Mesenchymal stem cell (in vitro differentiated cells and primary cell): ENCODE measurements at regions not wholly inside any gene's neighbourhood (a gene's known extent, or its start where the extent isn't known, plus 50 kb on each side); places are given as distances from the start of the nearest gene placed in this dataset.
"Not testable (repeated sequence)": the region's sequence is repeated elsewhere in the genome, so short reads cannot be mapped to it uniquely, and the experiment has no call there.

Experiments
- DNase-seq: peaks from one replicate; pipeline ENCODE4 v3.0.0-alpha.2; 2013
- H2AFZ ChIP-seq: one replicate; pipeline ENCODE4 v1.6.1; 2013; ENCODE audit warnings: low read depth, mild to moderate bottlenecking, control low read depth, inconsistent platforms, low read length, moderate library complexity
- H2AK5ac ChIP-seq: 2 replicates; pipeline ENCODE4 v1.6.1; 2013; ENCODE audit warnings: low read length, moderate library complexity, mild to moderate bottlenecking, inconsistent platforms; ENCODE audit not compliant: severe bottlenecking
- H2BK120ac ChIP-seq: one replicate; pipeline ENCODE4 v1.6.1; 2013; ENCODE audit warnings: low read depth, mild to moderate bottlenecking, inconsistent platforms, low read length, moderate library complexity
- H2BK12ac ChIP-seq, 2 experiments: one replicate each; pipeline ENCODE4 v1.6.1; 2013; ENCODE audit warnings: inconsistent platforms in 2 of 2, low read length in 2 of 2, mild to moderate bottlenecking in 2 of 2, moderate library complexity in 2 of 2, control low read depth in 1 of 2
- H2BK15ac ChIP-seq: one replicate; pipeline ENCODE4 v1.6.1; 2013; ENCODE audit warnings: mild to moderate bottlenecking, low read depth, inconsistent platforms; ENCODE audit not compliant: poor library complexity, severe bottlenecking
- H2BK5ac ChIP-seq: 2 replicates; pipeline ENCODE4 v1.6.1; 2013; ENCODE audit warnings: low read depth, mild to moderate bottlenecking, low read length, control low read depth, inconsistent platforms; ENCODE audit not compliant: poor library complexity, severe bottlenecking
- H3K14ac ChIP-seq, 2 experiments: one replicate each; pipeline ENCODE4 v1.6.1; 2013; ENCODE audit warnings: inconsistent platforms in 2 of 2, low read length in 2 of 2, control low read depth in 1 of 2, mild to moderate bottlenecking in 1 of 2, moderate library complexity in 1 of 2
- H3K18ac ChIP-seq, 2 experiments: one replicate each; pipeline ENCODE4 v1.6.1; 2013; ENCODE audit warnings: inconsistent platforms in 2 of 2, low read length in 2 of 2, control low read depth in 1 of 2, low read depth in 1 of 2, mild to moderate bottlenecking in 1 of 2
- H3K23ac ChIP-seq, 2 experiments: one replicate each; pipeline ENCODE4 v1.6.1; 2013; ENCODE audit warnings: inconsistent platforms in 2 of 2, low read length in 2 of 2, mild to moderate bottlenecking in 2 of 2, moderate library complexity in 2 of 2, control low read depth in 1 of 2
- H3K27ac ChIP-seq: 2 replicates; pipeline ENCODE4 v1.5.1; 2013; ENCODE audit warnings: mild to moderate bottlenecking, moderate library complexity, low read length, control low read depth, inconsistent platforms; ENCODE audit not compliant: poor library complexity, severe bottlenecking
- H3K27me3 ChIP-seq, 2 experiments: 2 replicates each; pipeline versions ENCODE4 v1.6.1 to v1.7.0; 2013; ENCODE audit warnings: low read length in 2 of 2, mild to moderate bottlenecking in 2 of 2, moderate library complexity in 2 of 2, control low read depth in 1 of 2, inconsistent platforms in 1 of 2; ENCODE audit not compliant: control insufficient read depth in 1 of 2, insufficient read depth in 1 of 2
- H3K36me3 ChIP-seq, 2 experiments: 2 replicates each; pipeline versions ENCODE4 v1.6.1 to v1.7.0; 2013; ENCODE audit warnings: low read length in 2 of 2, control low read depth in 1 of 2, inconsistent platforms in 1 of 2, low read depth in 1 of 2, mild to moderate bottlenecking in 1 of 2; ENCODE audit not compliant: insufficient read depth in 2 of 2, control insufficient read depth in 1 of 2
- H3K4ac ChIP-seq, 2 experiments: one replicate each; pipeline ENCODE4 v1.6.1; 2013; ENCODE audit warnings: inconsistent platforms in 2 of 2, low read length in 2 of 2, mild to moderate bottlenecking in 2 of 2, moderate library complexity in 2 of 2, control low read depth in 1 of 2, low read depth in 1 of 2
- H3K4me1 ChIP-seq: 2 replicates; pipeline ENCODE4 v1.6.1; 2013; ENCODE audit warnings: low read depth, low read length, control low read depth; ENCODE audit not compliant: control insufficient read depth, insufficient read depth
- H3K4me2 ChIP-seq: 2 replicates; pipeline ENCODE4 v1.6.1; 2013; ENCODE audit warnings: low read length, mild to moderate bottlenecking, inconsistent platforms; ENCODE audit not compliant: poor library complexity, severe bottlenecking
- H3K4me3 ChIP-seq, 2 experiments: 2 replicates each; pipeline versions ENCODE4 v1.5.1 to v1.7.0; 2013; ENCODE audit warnings: low read length in 2 of 2, mild to moderate bottlenecking in 2 of 2, control low read depth in 1 of 2, low read depth in 1 of 2; ENCODE audit not compliant: insufficient read depth in 1 of 2
- H3K79me1 ChIP-seq: replicated peaks from 2 replicates; pipeline ENCODE4 v1.6.1; 2013; ENCODE audit warnings: mild to moderate bottlenecking, control low read depth, low read length, inconsistent platforms; ENCODE audit not compliant: poor library complexity, severe bottlenecking
- H3K9ac ChIP-seq: 2 replicates; pipeline ENCODE4 v1.7.0; 2013; ENCODE audit warnings: mild to moderate bottlenecking, low read length, moderate library complexity
- H3K9me3 ChIP-seq: 2 replicates; pipeline ENCODE4 v1.7.0; 2013; ENCODE audit warnings: mild to moderate bottlenecking, low read length; ENCODE audit not compliant: control insufficient read depth
- H4K8ac ChIP-seq: one replicate; pipeline ENCODE4 v1.6.1; 2013; ENCODE audit warnings: inconsistent platforms, mild to moderate bottlenecking, low read length, moderate library complexity
- H4K91ac ChIP-seq: one replicate; pipeline ENCODE4 v1.6.1; 2013; ENCODE audit warnings: mild to moderate bottlenecking, low read length, inconsistent platforms
- WGBS: methylation state at CpG from one replicate; pipeline ENCODE4 v1.1.7; 2013; ENCODE audit warnings: mixed read lengths; 5-methylcytosine and 5-hydroxymethylcytosine counted together

- not testable (repeated sequence) for H3K4me1 ChIP-seq, H4K91ac ChIP-seq, H3K9ac ChIP-seq, H2BK120ac ChIP-seq, H2AFZ ChIP-seq, H3K36me3 ChIP-seq, H3K14ac ChIP-seq, H2BK12ac ChIP-seq, H2BK5ac ChIP-seq, DNase-seq, H3K4me3 ChIP-seq, H3K4ac ChIP-seq, H2BK15ac ChIP-seq, H3K27ac ChIP-seq, H3K27me3 ChIP-seq, H4K8ac ChIP-seq, H3K18ac ChIP-seq, H2AK5ac ChIP-seq, H3K4me2 ChIP-seq, H3K79me1 ChIP-seq, H3K23ac ChIP-seq
- WGBS = 71% methylated on average over 3 of the region's 4 CpGs
- peaks cover 14% of the 10 kb centered on the region for H3K9me3 ChIP-seq
Observed at GRCh38 chrX:88956059-88956458, 209.0 kb downstream of the CPXCR1 start.

- Histone ChIP-seq H3K27ac (no peak overlapping the region), H3K18ac (no peak overlapping the region), H3K4ac (no peak overlapping the region), H3K4me3 (no peak overlapping the region), H2AK5ac (no peak overlapping the region), H3K79me1 (no peaks in the 10 kb centered on the region), H4K8ac (no peak overlapping the region), H4K91ac (no peak overlapping the region), H2BK12ac (no peak overlapping the region), H3K9ac (no peak overlapping the region), H2BK15ac (no peak overlapping the region), H3K23ac (no peak overlapping the region), H3K4me2 (no peak overlapping the region), H3K4me1 (no peaks in the 10 kb centered on the region), H2BK120ac (no peak overlapping the region), H3K27me3 (no peaks in the 10 kb centered on the region), H3K36me3 (no peaks in the 10 kb centered on the region), H3K9me3 (no peaks in the 10 kb centered on the region), H3K14ac (no peak overlapping the region), H2AFZ (no peak overlapping the region), H2BK5ac (no peak overlapping the region)
- DNase-seq = no peak
- WGBS = no CpG with 5 or more reads among the region's 1 CpG
Observed at GRCh38 chrX:88977835-88978234, 230.8 kb downstream of the CPXCR1 start.

- Histone ChIP-seq H3K18ac (no peak overlapping the region), H2AFZ (no peak overlapping the region), H3K9me3 (no peaks in the 10 kb centered on the region), H3K4ac (no peak overlapping the region), H3K27ac (no peak overlapping the region), H3K14ac (no peak overlapping the region), H2BK12ac (no peak overlapping the region), H3K4me2 (no peak overlapping the region), H4K91ac (no peak overlapping the region), H3K36me3 (no peaks in the 10 kb centered on the region), H3K23ac (no peak overlapping the region), H3K27me3 (no peaks in the 10 kb centered on the region), H4K8ac (no peak overlapping the region), H3K79me1 (no peaks in the 10 kb centered on the region), H3K9ac (no peak overlapping the region), H2BK15ac (no peak overlapping the region), H3K4me1 (no peaks in the 10 kb centered on the region), H2AK5ac (no peak overlapping the region), H2BK120ac (no peak overlapping the region), H2BK5ac (no peak overlapping the region), H3K4me3 (no peak overlapping the region)
- DNase-seq = no peak
- WGBS = 98% methylated on average over 17 of the region's 22 CpGs
Observed at GRCh38 chrX:88982183-88982582, 235.2 kb downstream of the CPXCR1 start.

- Histone ChIP-seq H3K23ac (no peak overlapping the region), H3K4me2 (no peak overlapping the region), H4K8ac (no peak overlapping the region), H3K9ac (no peak overlapping the region), H3K14ac (no peak overlapping the region), H3K36me3 (no peaks in the 10 kb centered on the region), H2BK12ac (no peak overlapping the region), H3K9me3 (no peaks in the 10 kb centered on the region), H2AFZ (no peak overlapping the region), H2AK5ac (no peak overlapping the region), H2BK5ac (no peak overlapping the region), H3K27ac (no peak overlapping the region), H3K4me3 (no peak overlapping the region), H3K18ac (no peak overlapping the region), H3K27me3 (no peaks in the 10 kb centered on the region), H2BK120ac (no peak overlapping the region), H4K91ac (no peak overlapping the region), H2BK15ac (no peak overlapping the region), H3K79me1 (no peaks in the 10 kb centered on the region), H3K4ac (no peak overlapping the region), H3K4me1 (no peaks in the 10 kb centered on the region)
- 70% methylated on average over 2 of the region's 3 CpGs for WGBS
- no peak for DNase-seq
Observed at GRCh38 chrX:88982933-88983332, 235.9 kb downstream of the CPXCR1 start.
